IPS-18c (cell line): ENCODE measurements at regions not wholly inside any gene's neighbourhood (a gene's known extent, or its start where the extent isn't known, plus 50 kb on each side); places are given as distances from the start of the nearest gene placed in this dataset.

Source experiments
- H3K4me3 ChIP-seq: 2 replicates; pipeline ENCODE4 v1.7.0; 2013; ENCODE audit warnings: low read depth, mild to moderate bottlenecking, low read length, moderate library complexity; ENCODE audit not compliant: insufficient read depth
- H3K9me3 ChIP-seq: one replicate; pipeline ENCODE4 v1.6.1; 2013; ENCODE audit warnings: mild to moderate bottlenecking, low read length, moderate library complexity; ENCODE audit not compliant: control insufficient read depth, insufficient read depth

GRCh38 chr10:129033340-129033739 lies 433.7 kb upstream of the MGMT start:
- H3K4me3 ChIP-seq: no peak overlapping the region
- H3K9me3 ChIP-seq: peaks cover 2% of the 10 kb centered on the region

- H3K9me3 ChIP-seq: peaks cover 2% of the 10 kb centered on the region
- no peak overlapping the region for H3K4me3 ChIP-seq
Measured at GRCh38 chr10:129033790-129034272, 433.2 kb upstream of the MGMT start.

- Histone ChIP-seq H3K4me3 (no peak overlapping the region), H3K9me3 (peaks cover 2% of the 10 kb centered on the region)
Measured at GRCh38 chr10:129035052-129035827, 431.8 kb upstream of the MGMT start.

GRCh38 chr10:129038522-129038921 lies 428.5 kb upstream of the MGMT start:
- Histone ChIP-seq H3K9me3 (peaks cover 2% of the 10 kb centered on the region), H3K4me3 (no peak overlapping the region)

GRCh38 chr10:129039406-129040370 lies 427.4 kb upstream of the MGMT start:
- Histone ChIP-seq H3K4me3 (no peak overlapping the region), H3K9me3 (peaks cover 2% of the 10 kb centered on the region)

GRCh38 chr10:129040377-129040776 lies 426.7 kb upstream of the MGMT start:
- H3K9me3 ChIP-seq: peaks cover 2% of the 10 kb centered on the region
- no peak overlapping the region for H3K4me3 ChIP-seq

- peaks cover 2% of the 10 kb centered on the region for H3K9me3 ChIP-seq
- no peak overlapping the region for H3K4me3 ChIP-seq
Measured at GRCh38 chr10:129041916-129042315, 425.1 kb upstream of the MGMT start.

- H3K9me3 ChIP-seq: no peaks in the 10 kb centered on the region
- no peak overlapping the region for H3K4me3 ChIP-seq
Measured at GRCh38 chr10:129042776-129043595, 424.1 kb upstream of the MGMT start.

GRCh38 chr10:129043691-129044090 lies 423.4 kb upstream of the MGMT start:
- no peaks in the 10 kb centered on the region for H3K9me3 ChIP-seq

GRCh38 chr10:129045599-129045998 lies 421.4 kb upstream of the MGMT start:
- H3K9me3 ChIP-seq: no peaks in the 10 kb centered on the region
- no peak overlapping the region for H3K4me3 ChIP-seq

More at GRCh38 chr10:129043691-129044090, 423.4 kb upstream of the MGMT start:
- H3K4me3 ChIP-seq: no peak overlapping the region

- H3K4me3 ChIP-seq: no peak overlapping the region
- H3K9me3 ChIP-seq: no peaks in the 10 kb centered on the region
Measured at GRCh38 chr10:129046065-129046681, 420.9 kb upstream of the MGMT start.

GRCh38 chr10:129046962-129047361 lies 420.1 kb upstream of the MGMT start:
- H3K9me3 ChIP-seq: no peaks in the 10 kb centered on the region
- no peak overlapping the region for H3K4me3 ChIP-seq

- no peaks in the 10 kb centered on the region for H3K9me3 ChIP-seq
Measured at GRCh38 chr10:129047600-129047999, 419.4 kb upstream of the MGMT start.

GRCh38 chr10:129048513-129048912 lies 418.5 kb upstream of the MGMT start:
- Histone ChIP-seq H3K4me3 (no peak overlapping the region), H3K9me3 (no peaks in the 10 kb centered on the region)

More at GRCh38 chr10:129047600-129047999, 419.4 kb upstream of the MGMT start:
- H3K4me3 ChIP-seq: no peak overlapping the region

- no peak overlapping the region for H3K4me3 ChIP-seq
- H3K9me3 ChIP-seq: no peaks in the 10 kb centered on the region
Measured at GRCh38 chr10:129049501-129049900, 417.5 kb upstream of the MGMT start.

GRCh38 chr10:129055225-129055624 lies 411.8 kb upstream of the MGMT start:
- H3K9me3 ChIP-seq: no peaks in the 10 kb centered on the region
- H3K4me3 ChIP-seq: no peak overlapping the region

- Histone ChIP-seq H3K9me3 (no peaks in the 10 kb centered on the region), H3K4me3 (no peak overlapping the region)
Measured at GRCh38 chr10:129055986-129056385, 411.1 kb upstream of the MGMT start.
